Activated naive CD4-positive, alpha-beta T cell treated with anti-CD3 and anti-CD28 coated beads for 36 hours (primary cell): ENCODE measurements at regions not wholly inside any gene's neighbourhood (a gene's known extent, or its start where the extent isn't known, plus 50 kb on each side); places are given as distances from the start of the nearest gene placed in this dataset.

ENCODE experiments used
- CTCF ChIA-PET: fragments of 350-600 bp; sonication (Branson Sonifier 250); formaldehyde crosslinking; loops from one replicate; lab custom pipeline; 2021; ENCODE audit warnings: antibody characterized with exemption; lab: Charles Lee
- DNase-seq: peaks from one replicate; pipeline ENCODE4 v3.0.0-alpha.2; 2020
- H3K27ac Mint-ChIP-seq: one replicate; pipeline ENCODE4 v1.8.0; 2021; ENCODE audit warnings: mild to moderate bottlenecking, mixed read lengths
- H3K27me3 Mint-ChIP-seq: one replicate; pipeline ENCODE4 v1.8.0; 2021; ENCODE audit warnings: low read depth, mixed read lengths
- H3K36me3 Mint-ChIP-seq: one replicate; pipeline ENCODE4 v1.8.0; 2021; ENCODE audit warnings: low read depth, mixed read lengths
- H3K4me1 Mint-ChIP-seq: one replicate; pipeline ENCODE4 v1.8.0; 2021; ENCODE audit warnings: low read depth, mixed read lengths
- H3K4me3 Mint-ChIP-seq: one replicate; pipeline ENCODE4 v1.8.0; 2021; ENCODE audit warnings: mild to moderate bottlenecking, moderate library complexity, mixed read lengths
- H3K9me3 Mint-ChIP-seq: one replicate; pipeline ENCODE4 v1.8.0; 2021; ENCODE audit warnings: mixed read lengths
- intact Hi-C: fragments of 100-400 bp; cut with micrococcal nuclease; formaldehyde crosslinking; loops from one replicate; pipeline ENCODE4 v1.15.1; 2023

GRCh38 chr2:53448591-53448990 is 319.0 kb upstream of the CHAC2 start:
- Mint-ChIP-seq H3K4me3 (no peak overlapping the region), H3K27me3 (peaks cover 6% of the 10 kb centered on the region), H3K9me3 (no peaks in the 10 kb centered on the region), H3K4me1 (no peaks in the 10 kb centered on the region), H3K36me3 (no peaks in the 10 kb centered on the region), H3K27ac (no peak overlapping the region)
- CTCF ChIA-PET, result no interaction called here
- intact Hi-C loops, result no loop called here
- DNase-seq, result no peak

DNA sequence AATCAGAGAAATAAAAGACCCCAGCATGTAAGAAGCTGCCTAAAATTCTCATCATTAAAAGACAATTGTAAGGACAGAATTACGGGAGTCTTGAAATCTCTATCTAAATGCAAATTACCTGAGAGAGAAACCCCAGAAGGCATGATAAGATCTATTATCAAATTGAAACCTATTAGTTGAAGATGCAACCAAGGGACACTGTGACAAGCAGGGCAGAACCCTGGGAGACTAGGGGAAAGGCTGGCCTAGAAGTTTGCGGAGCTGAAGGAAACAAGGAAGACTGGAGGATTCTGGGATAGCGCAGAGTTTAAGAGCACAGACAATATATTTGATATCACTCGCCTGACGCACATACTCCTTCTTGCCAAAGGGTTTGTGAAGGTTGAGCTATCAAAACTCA is 319.5 kb upstream of the CHAC2 start:
- no peaks in the 10 kb centered on the region for H3K36me3 Mint-ChIP-seq
- no peaks in the 10 kb centered on the region for H3K4me1 Mint-ChIP-seq
- intact Hi-C loops, result no loop called here
- CTCF ChIA-PET, result no interaction called here
- H3K27ac Mint-ChIP-seq, result no peak overlapping the region
- no peaks in the 10 kb centered on the region for H3K9me3 Mint-ChIP-seq
- H3K4me3 Mint-ChIP-seq, result no peak overlapping the region
- no peak for DNase-seq
- peaks cover 9% of the 10 kb centered on the region for H3K27me3 Mint-ChIP-seq

DNA sequence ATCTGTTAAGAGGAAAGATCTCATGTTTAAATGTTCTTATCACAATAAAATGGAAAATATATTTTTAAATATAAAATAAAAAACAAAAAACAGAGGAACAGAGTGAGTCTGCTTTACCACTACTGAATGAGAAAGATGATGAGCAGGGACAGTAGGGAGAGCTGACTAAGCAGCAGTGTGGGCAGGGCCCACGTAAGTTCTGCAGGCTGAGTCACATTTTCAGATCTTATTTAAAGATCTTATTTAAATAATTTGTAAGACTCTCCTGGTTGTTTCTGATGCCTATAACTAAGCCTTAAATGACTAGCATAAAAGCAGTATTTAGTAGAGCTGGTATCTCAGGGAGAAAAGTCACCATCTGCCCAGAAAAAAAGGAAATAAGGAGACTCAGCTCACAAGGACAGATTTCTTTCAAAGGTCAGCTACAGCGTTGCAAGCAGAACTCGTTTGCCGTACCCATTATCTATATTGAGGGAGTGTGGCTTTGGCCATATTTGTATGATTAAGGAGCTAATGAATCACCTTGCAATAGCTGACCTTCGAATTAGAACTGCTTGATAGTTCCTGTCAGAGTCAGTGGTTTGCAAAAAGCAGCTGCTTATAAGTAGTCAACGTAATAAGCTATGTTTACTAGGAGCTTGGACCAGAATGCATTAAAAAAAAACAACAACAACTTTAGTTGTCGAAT is 322.1 kb upstream of the CHAC2 start:
- Mint-ChIP-seq H3K27ac (no peak overlapping the region), H3K9me3 (no peaks in the 10 kb centered on the region), H3K36me3 (no peaks in the 10 kb centered on the region), H3K4me3 (no peak overlapping the region), H3K4me1 (no peaks in the 10 kb centered on the region), H3K27me3 (peaks cover 13% of the 10 kb centered on the region)
- intact Hi-C loops, result no loop called here
- CTCF ChIA-PET, result interaction anchor here (0.6 kb wide), 1 partner anchor 186 kb away, joined by 4 read pairs; no protein-coding TSS in a partner anchor
- DNase-seq, result no peak

DNA sequence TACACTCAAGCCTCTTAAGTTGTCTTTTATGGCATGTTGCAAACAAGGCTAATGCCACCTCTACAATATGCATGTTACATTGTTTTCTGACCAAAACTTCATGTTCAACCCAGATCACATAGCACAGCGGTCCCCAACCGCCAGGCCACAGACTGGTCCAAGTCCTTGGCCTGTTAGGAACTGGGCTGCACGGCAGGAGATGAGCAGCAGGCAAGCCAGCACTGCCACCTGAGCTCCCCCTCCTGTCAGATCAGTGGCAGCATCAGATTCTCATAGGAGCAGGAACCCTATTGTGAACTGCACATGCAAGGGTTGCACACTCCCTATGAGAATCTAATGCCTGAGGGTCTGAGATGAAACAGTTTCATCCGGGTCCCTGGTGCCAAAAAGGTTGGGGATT is 324.8 kb upstream of the CHAC2 start:
- CTCF ChIA-PET, result no interaction called here
- Mint-ChIP-seq H3K4me1 (no peaks in the 10 kb centered on the region), H3K27me3 (peaks cover 13% of the 10 kb centered on the region), H3K27ac (no peak overlapping the region), H3K36me3 (no peaks in the 10 kb centered on the region), H3K9me3 (no peaks in the 10 kb centered on the region), H3K4me3 (no peak overlapping the region)
- DNase-seq, result no peak
- intact Hi-C loops, result no loop called here

DNA sequence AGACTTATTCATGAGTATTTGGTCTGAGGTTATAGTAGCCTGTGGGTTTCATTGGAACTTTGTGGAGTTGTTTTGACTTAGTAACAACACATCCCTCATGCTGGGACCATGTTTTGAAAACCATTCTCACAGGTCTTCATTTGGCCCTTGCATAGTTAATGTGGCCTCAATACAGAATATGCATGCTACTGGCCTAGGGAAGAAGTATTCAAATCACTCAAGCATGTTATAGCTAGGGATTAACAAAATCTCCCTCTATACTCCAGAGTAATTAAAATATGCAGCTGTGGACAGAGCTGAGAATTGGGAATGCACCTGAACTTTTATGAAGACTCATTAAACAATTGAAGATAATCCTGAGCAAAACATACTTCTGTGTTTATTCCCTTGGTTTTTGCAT is 325.5 kb upstream of the CHAC2 start:
- Mint-ChIP-seq H3K4me3 (no peak overlapping the region), H3K27ac (no peak overlapping the region), H3K9me3 (no peaks in the 10 kb centered on the region), H3K36me3 (no peaks in the 10 kb centered on the region), H3K4me1 (no peaks in the 10 kb centered on the region), H3K27me3 (peaks cover 9% of the 10 kb centered on the region)
- CTCF ChIA-PET, result no interaction called here
- intact Hi-C loops, result no loop called here
- DNase-seq, result no peak

DNA sequence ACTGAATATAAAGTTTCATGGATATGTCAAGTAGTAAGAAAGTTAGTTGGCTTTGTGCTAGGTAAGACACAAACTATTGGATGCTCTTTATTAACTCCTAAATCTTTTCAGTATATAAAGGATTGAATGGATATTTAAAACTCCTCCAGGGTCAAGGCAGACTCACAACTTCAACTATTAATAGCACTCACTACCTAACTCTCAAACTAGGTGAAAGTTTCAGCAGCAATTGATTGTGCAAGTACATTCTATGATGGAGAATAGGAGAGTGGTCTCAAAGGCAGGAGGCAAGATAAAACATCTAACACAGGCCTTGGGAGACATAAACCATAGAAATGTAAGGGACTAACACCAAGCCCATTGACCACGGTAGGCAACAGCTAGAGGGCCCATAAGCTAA is 328.9 kb upstream of the CHAC2 start:
- CTCF ChIA-PET, result no interaction called here
- H3K36me3 Mint-ChIP-seq, result no peaks in the 10 kb centered on the region
- intact Hi-C loops, result no loop called here

DNA sequence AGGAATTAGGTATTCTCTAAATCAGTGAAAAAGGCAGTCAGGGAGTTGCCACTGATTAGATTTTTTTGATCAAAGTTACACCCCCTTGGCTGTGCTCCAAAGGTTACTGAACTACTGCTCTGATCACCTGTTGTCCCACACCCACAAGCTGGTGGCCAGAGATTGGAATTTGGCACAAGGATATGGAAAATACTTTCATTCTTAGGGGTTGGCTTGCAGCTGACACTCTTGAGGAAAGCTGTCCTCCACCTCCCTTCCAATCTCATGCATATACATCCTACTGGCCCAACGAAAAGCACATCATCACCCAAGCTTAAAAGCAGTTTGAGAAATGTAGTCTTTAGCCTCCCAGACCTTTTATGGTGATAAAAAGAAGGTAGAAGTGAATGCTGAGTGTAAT is 329.5 kb upstream of the CHAC2 start:
- DNase-seq, result no peak
- intact Hi-C loops, result no loop called here
- H3K27me3 Mint-ChIP-seq, result peaks cover 7% of the 10 kb centered on the region
- H3K4me1 Mint-ChIP-seq, result no peaks in the 10 kb centered on the region
- H3K36me3 Mint-ChIP-seq, result no peaks in the 10 kb centered on the region
- CTCF ChIA-PET, result no interaction called here
- H3K9me3 Mint-ChIP-seq, result no peaks in the 10 kb centered on the region
- H3K4me3 Mint-ChIP-seq, result no peak overlapping the region
- no peak overlapping the region for H3K27ac Mint-ChIP-seq

More for the DNA sequence above, 328.9 kb upstream of the CHAC2 start:
- Mint-ChIP-seq H3K4me1 (no peaks in the 10 kb centered on the region), H3K4me3 (no peak overlapping the region), H3K9me3 (no peaks in the 10 kb centered on the region), H3K27me3 (peaks cover 10% of the 10 kb centered on the region), H3K27ac (no peak overlapping the region)
- no peak for DNase-seq

- CTCF ChIA-PET, result no interaction called here
- H3K27ac Mint-ChIP-seq, result no peak overlapping the region
- H3K27me3 Mint-ChIP-seq, result peaks cover 2% of the 10 kb centered on the region
- intact Hi-C loops, result no loop called here
- no peak overlapping the region for H3K4me3 Mint-ChIP-seq
- H3K4me1 Mint-ChIP-seq, result no peaks in the 10 kb centered on the region
- H3K9me3 Mint-ChIP-seq, result no peaks in the 10 kb centered on the region
- no peaks in the 10 kb centered on the region for H3K36me3 Mint-ChIP-seq
- no peak for DNase-seq
These were observed 330.2 kb upstream of the CHAC2 start for GRCh38 chr2:53437371-53437770.

DNA sequence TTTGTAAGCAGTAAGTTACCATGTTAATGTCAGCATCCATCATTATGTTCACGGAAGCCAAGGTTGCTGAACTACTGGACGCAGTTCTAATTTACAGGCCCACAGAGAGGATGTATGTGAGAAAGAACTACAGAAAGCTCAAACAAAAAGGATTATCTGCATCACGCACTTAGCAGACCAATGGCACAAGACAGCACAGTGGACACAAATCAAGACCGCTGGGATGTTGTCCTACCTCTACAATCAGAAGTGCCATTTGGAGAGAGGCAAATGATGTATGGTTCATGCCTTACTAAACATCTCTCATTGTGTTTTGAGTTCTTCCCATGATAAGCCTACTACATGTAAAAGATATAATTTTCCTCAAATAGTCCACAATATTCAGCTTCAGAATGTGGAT is 330.7 kb upstream of the CHAC2 start:
- no peak for DNase-seq
- no peaks in the 10 kb centered on the region for H3K9me3 Mint-ChIP-seq

DNA sequence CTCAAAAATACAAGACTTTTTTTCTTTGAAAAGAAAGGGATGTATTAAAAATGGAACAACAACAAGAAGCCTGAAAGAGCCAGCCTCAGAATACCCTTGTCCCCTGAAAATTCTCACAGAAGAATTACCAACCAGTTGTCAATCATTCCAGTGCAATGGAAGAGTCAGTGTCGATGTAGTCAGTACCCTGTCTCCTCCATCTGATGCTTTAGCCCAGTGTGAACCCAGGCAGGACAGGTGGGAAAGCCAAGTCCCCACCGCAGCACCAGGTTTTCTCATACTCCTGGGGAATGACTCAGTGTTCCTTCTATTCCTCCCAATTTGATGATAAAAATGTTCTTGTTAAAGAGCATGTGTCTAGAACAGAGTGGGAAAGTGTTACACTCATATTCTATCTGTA is 332.0 kb upstream of the CHAC2 start:
- Mint-ChIP-seq H3K27me3 (peaks cover 2% of the 10 kb centered on the region), H3K27ac (no peak overlapping the region), H3K4me1 (no peaks in the 10 kb centered on the region), H3K4me3 (no peak overlapping the region), H3K9me3 (no peaks in the 10 kb centered on the region), H3K36me3 (no peaks in the 10 kb centered on the region)
- DNase-seq, result no peak
- CTCF ChIA-PET, result no interaction called here
- intact Hi-C loops, result no loop called here

More for the DNA sequence above, 330.7 kb upstream of the CHAC2 start:
- Mint-ChIP-seq H3K4me1 (no peaks in the 10 kb centered on the region), H3K27me3 (peaks cover 2% of the 10 kb centered on the region), H3K27ac (no peak overlapping the region), H3K36me3 (no peaks in the 10 kb centered on the region), H3K4me3 (no peak overlapping the region)
- CTCF ChIA-PET, result no interaction called here
- intact Hi-C loops, result no loop called here

GRCh38 chr2:53434466-53434865 is 333.1 kb upstream of the CHAC2 start:
- Mint-ChIP-seq H3K4me3 (no peak overlapping the region), H3K9me3 (no peaks in the 10 kb centered on the region), H3K36me3 (no peaks in the 10 kb centered on the region), H3K27ac (no peak overlapping the region), H3K27me3 (peaks cover 2% of the 10 kb centered on the region), H3K4me1 (no peaks in the 10 kb centered on the region)
- DNase-seq, result no peak
- CTCF ChIA-PET, result no interaction called here
- intact Hi-C loops, result no loop called here

DNA sequence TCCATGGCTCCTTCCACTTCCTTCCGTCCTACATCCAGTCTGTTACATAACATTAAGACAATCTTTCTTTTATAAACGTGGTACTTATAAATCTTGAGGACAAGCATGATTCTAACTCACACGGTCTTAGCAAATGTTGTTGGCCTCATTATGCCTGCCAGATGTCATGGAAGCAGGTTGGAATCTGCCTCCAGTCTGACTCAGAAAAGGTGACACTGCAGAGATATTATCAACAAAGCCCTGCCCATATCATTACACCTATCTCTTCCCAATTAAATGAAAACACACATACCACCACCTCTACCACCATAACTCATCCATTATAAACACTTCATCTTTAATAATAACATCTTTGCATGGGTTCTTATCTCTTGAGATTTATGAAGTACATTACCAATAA is 334.7 kb upstream of the CHAC2 start:
- Mint-ChIP-seq H3K27ac (no peak overlapping the region), H3K27me3 (peaks cover 6% of the 10 kb centered on the region), H3K4me1 (no peaks in the 10 kb centered on the region), H3K9me3 (no peaks in the 10 kb centered on the region), H3K36me3 (no peaks in the 10 kb centered on the region), H3K4me3 (no peak overlapping the region)
- intact Hi-C loops, result no loop called here
- CTCF ChIA-PET, result no interaction called here
- DNase-seq, result no peak

DNA sequence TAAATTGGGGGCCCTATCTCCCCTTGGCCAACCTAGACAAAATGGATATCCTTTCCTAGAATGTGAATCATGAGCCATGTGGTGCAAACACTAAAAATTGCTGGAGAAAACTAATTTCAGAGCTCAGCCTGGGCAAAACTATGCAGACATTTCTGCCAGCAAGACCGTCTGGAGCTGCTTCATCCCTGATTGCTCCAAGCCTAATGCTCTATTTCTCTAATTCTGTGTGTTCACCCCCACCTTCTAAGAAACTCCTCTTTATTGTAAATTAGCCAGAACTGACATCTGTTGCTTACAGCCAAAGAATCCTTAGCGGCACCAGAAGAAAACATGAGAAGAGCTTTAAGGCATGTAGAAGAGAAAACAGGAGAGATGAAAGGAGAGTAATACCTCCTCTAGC is 337.7 kb upstream of the CHAC2 start:
- Mint-ChIP-seq H3K4me1 (no peaks in the 10 kb centered on the region), H3K4me3 (no peak overlapping the region), H3K27ac (no peak overlapping the region), H3K27me3 (peaks cover 6% of the 10 kb centered on the region), H3K36me3 (no peaks in the 10 kb centered on the region), H3K9me3 (no peaks in the 10 kb centered on the region)
- CTCF ChIA-PET, result no interaction called here
- intact Hi-C loops, result no loop called here
- DNase-seq, result no peak
